Gastrocnemius medialis (tissue), 4 donors: ENCODE measurements at regions not wholly inside any gene's neighbourhood (a gene's known extent, or its start where the extent isn't known, plus 50 kb on each side); places are given as distances from the start of the nearest gene placed in this dataset.

ENCODE experiments used
- ATAC-seq, 2 donors: fragments of 150-250 bp; one replicate each; pipeline ENCODE4 v1.9.1; 2016
- DNase-seq, 2 donors: peaks; one replicate each; pipeline ENCODE4 v3.0.0-alpha.2; 2019
- H3K27ac ChIP-seq, 4 donors: fragments of 200-600 bp; sonication (generic); 1 replicate in 1 of 4; 2 replicates in 3 of 4; pipeline ENCODE4 v1.5.1; 2016 to 2018; ENCODE audit warnings: mild to moderate bottlenecking in 2 of 4, moderate library complexity in 1 of 4
- H3K27me3 ChIP-seq, 3 donors: fragments of 200-600 bp; sonication (generic) in 2 of 3; 1 replicate in 1 of 3; 2 replicates in 2 of 3; pipeline versions ENCODE4 v1.5.1 to v1.6.0; 2016 to 2019; ENCODE audit warnings: mild to moderate bottlenecking in 1 of 3, moderate library complexity in 1 of 3
- H3K36me3 ChIP-seq, 2 donors: fragments of 200-600 bp; sonication (generic) in 1 of 2; one replicate each; pipeline ENCODE4 v1.5.1; 2017 to 2018
- H3K4me1 ChIP-seq, 2 donors: fragments of 200-600 bp; sonication (generic) in 1 of 2; one replicate each; pipeline ENCODE4 v1.5.1; 2016 to 2017; ENCODE audit warnings: mild to moderate bottlenecking in 2 of 2
- H3K4me3 ChIP-seq, 4 donors: fragments of 200-600 bp; sonication (generic) in 3 of 4; 1 replicate in 1 of 4; 2 replicates in 3 of 4; pipeline ENCODE4 v1.5.1; 2016 to 2019; ENCODE audit warnings: mild to moderate bottlenecking in 2 of 4
- H3K9me3 ChIP-seq, 3 donors: fragments of 200-600 bp; sonication (generic) in 2 of 3; 1 replicate in 1 of 3; 2 replicates in 2 of 3; pipeline ENCODE4 v1.5.1; 2016 to 2019
- CTCF ChIP-seq, 5 experiments: fragments of 450-650 bp in 3 of 5; fragments of 200-600 bp in 2 of 5; sonication (generic) in 2 of 5; IDR thresholded peaks in 4 of 5; conservative IDR thresholded peaks in 1 of 5; 1 replicate in 4 of 5; 2 replicates in 1 of 5; pipeline ENCODE4 v1.5.1; 2016 to 2019; ENCODE audit warnings: antibody characterized with exemption in 5 of 5, mild to moderate bottlenecking in 3 of 5, moderate library complexity in 3 of 5
- POLR2A ChIP-seq, 2 donors: fragments of 450-650 bp; IDR thresholded peaks; one replicate each; pipeline ENCODE4 v1.6.1; 2017; ENCODE audit warnings: antibody characterized with exemption in 2 of 2, mild to moderate bottlenecking in 2 of 2, moderate library complexity in 2 of 2
- in situ Hi-C, 4 donors: fragments of 200-750 bp; cut with MboI; loops; one replicate each; pipeline versions ENCODE4 v1.15.0 to v1.8.0; 2017; ENCODE audit warnings: low sequenced_read_pairs in 4 of 4
- intact Hi-C: fragments of 100-400 bp; cut with DNase I; formaldehyde crosslinking; loops from one replicate; pipeline ENCODE4 v1.15.1; 2023; ENCODE audit warnings: low total_unique reads

DNA sequence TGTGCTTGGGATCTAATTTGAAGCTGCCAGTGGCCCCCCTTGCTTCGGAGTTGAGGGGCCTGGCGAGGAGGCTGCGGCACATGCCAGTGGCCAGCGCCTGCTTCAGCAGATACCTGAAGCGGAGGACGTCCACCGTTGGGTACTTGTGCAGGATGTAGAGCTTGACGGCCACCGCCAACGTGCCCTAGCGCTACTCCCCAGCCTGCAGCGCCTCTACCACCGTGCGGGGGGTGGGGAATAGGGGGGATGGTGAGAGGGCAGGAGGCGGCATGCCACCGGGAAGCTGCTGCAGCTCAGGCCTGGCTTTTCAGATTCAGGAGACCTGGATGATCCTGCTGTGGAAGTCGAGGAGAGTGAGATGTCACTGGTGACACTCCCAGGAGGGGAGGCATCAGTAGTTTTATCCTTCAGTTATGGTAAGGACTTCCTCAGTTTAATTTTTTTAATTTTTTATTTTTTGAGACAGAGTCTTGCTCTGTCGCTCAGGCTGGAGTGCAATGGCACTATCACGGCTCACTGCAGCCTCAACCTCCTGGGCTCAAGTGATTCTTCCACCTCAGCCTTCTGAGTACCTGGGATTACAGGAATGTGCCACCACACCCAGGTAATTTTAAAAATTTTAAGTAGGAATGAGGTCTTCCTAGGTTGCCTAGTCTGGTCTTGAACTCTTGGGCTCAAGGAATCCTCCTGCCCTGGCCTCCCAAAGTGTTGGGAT, 150.6 kb upstream of the FRMD4B start:
- TF ChIP-seq POLR2A (IDR thresholded peaks at IDR 0.05): no peak
- TF ChIP-seq CTCF (IDR thresholded peaks at IDR 0.05 in 4 of 5, conservative IDR thresholded peaks at IDR 0.05 in 1 of 5): no peak
- Histone ChIP-seq H3K4me1 (peaks cover 0 to 3% of the 10 kb centered on the region in 2 donors), H3K36me3 (no peaks in the 10 kb centered on the region), H3K27me3 (peaks cover 0 to 7% (median 4%) of the 10 kb centered on the region in 3 donors), H3K27ac (no peak overlapping the region), H3K9me3 (no peaks in the 10 kb centered on the region), H3K4me3 (no peak overlapping the region)
- ATAC-seq (no peak), DNase-seq (no peak)
- intact Hi-C loops: no loop called here
- in situ Hi-C loops: no loop called here

DNA sequence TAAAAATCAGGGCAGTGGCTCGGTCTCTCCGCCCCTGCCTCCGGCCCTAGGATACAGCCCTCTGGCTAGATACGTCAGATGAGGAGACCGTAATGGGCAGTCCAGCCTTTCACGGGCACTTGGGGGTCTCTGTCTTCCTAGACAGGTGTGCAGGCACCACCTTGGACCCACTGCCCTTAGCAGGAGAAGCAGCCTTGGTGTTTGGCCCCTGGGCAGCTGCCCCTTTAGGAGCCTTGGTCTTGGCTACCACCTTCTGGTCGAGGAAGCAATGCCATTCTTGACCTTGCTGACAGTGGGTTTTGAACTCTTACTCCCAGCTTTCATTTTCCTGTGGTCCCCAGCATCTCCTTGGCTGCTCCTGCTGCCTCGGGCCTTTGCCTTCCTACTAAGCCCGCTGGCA, 149.7 kb upstream of the FRMD4B start:
- H3K27me3 ChIP-seq: peaks cover 0 to under 1% (median 0%) of the 10 kb centered on the region in 3 donors
- in situ Hi-C loops: no loop called here

DNA sequence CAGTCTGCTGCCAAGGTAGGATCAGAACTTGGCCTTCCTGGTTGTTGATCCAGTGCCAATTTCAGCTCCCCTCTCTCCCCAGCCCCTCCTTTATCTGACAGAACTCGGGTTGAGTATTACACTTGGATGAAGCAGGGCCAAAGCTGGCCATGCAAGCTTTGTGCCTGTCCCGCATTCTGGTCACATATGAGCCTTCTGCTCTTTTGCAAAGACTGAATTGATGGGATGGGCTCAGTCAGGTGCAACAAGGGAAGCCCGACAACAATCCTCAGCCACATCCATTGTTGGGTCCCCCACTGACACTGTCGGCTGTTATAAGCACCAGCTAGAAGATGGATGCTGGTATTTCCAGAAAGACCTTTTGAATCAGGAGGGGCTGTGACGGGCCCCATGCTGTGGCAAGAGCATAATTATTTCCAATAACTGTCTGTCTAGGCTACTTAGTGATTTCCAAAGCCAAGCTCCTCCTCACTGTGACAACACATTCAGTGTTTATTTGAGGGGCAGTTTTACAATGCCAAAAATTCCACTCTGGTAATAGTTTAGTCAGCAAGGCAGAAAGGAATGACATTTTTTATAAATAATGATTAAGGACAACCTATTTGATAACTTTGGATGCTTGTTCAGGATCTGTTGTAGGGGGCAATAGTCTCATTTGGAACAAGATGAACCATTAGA, 146.8 kb upstream of the FRMD4B start:
- ATAC-seq: no peak
- no peak for DNase-seq
- no peaks in the 10 kb centered on the region for H3K4me1 ChIP-seq
- no peaks in the 10 kb centered on the region for H3K36me3 ChIP-seq
- intact Hi-C loops (no loop called here), in situ Hi-C loops (no loop called here)
- no peak overlapping the region for H3K27ac ChIP-seq
- no peaks in the 10 kb centered on the region for H3K9me3 ChIP-seq
- TF ChIP-seq CTCF (IDR thresholded peaks at IDR 0.05 in 4 of 5, conservative IDR thresholded peaks at IDR 0.05 in 1 of 5) (no peak), POLR2A (IDR thresholded peaks at IDR 0.05) (no peak)
- H3K4me3 ChIP-seq: no peak overlapping the region
- H3K27me3 ChIP-seq: no peaks in the 10 kb centered on the region

More for the DNA sequence above, 149.7 kb upstream of the FRMD4B start:
- ATAC-seq: no peak
- DNase-seq: no peak
- Histone ChIP-seq H3K9me3 (no peaks in the 10 kb centered on the region), H3K27ac (no peak overlapping the region), H3K4me1 (no peaks in the 10 kb centered on the region), H3K36me3 (no peaks in the 10 kb centered on the region), H3K4me3 (no peak overlapping the region)
- intact Hi-C loops: no loop called here
- no peak for TF ChIP-seq CTCF (IDR thresholded peaks at IDR 0.05 in 4 of 5, conservative IDR thresholded peaks at IDR 0.05 in 1 of 5)
- TF ChIP-seq POLR2A (IDR thresholded peaks at IDR 0.05): no peak

- H3K4me1 ChIP-seq: no peaks in the 10 kb centered on the region
- H3K9me3 ChIP-seq: no peaks in the 10 kb centered on the region
- no peak overlapping the region for H3K27ac ChIP-seq
- in situ Hi-C loops (no loop called here), intact Hi-C loops (no loop called here)
- no peaks in the 10 kb centered on the region for H3K27me3 ChIP-seq
- ATAC-seq: no peak
- no peaks in the 10 kb centered on the region for H3K36me3 ChIP-seq
- no peak for DNase-seq
- TF ChIP-seq POLR2A (IDR thresholded peaks at IDR 0.05) (no peak), CTCF (IDR thresholded peaks at IDR 0.05 in 4 of 5, conservative IDR thresholded peaks at IDR 0.05 in 1 of 5) (no peak)
- H3K4me3 ChIP-seq: no peak overlapping the region
Observed at GRCh38 chr3:69531576-69532546, 146.0 kb upstream of the FRMD4B start.
